ENCODE measurements at regions not wholly inside any gene's neighbourhood (a gene's known extent, or its start where the extent isn't known, plus 50 kb on each side); places are given as distances from the start of the nearest gene placed in this dataset.

DNA sequence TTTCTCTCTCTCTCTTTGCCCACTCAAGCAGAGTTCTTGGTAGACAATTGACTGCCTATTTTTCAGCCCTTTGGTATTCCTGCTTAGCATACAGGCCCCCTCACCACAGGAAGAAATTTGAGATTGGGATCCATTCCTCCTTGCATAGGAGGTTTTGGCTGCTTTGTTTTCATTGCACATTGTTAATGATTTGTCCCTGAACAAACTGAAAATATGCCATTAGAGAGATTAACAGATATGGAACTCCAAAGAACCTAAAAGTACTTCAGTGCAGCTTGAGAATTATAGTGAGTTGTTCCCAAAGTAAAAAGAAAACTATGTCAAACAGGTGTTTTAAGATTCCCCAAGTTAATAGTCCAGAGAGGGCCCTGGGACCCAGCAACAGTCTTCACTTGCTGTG, 200.0 kb downstream of the TTLL7 start:
- no peak for TF ChIP-seq CTCF (IDR thresholded peaks at IDR 0.05)
- no peak for TF ChIP-seq POLR2A (IDR thresholded peaks at IDR 0.05)
